HepG2 (cell line): ENCODE measurements at regions not wholly inside any gene's neighbourhood (a gene's known extent, or its start where the extent isn't known, plus 50 kb on each side); places are given as distances from the start of the nearest gene placed in this dataset.

Experiments used
- ATF7-NPFF ChIP-seq: sonication (generic); formaldehyde crosslinking; IDR thresholded peaks from 2 replicates; pipeline ENCODE4 v1.8.1; 2023; ENCODE audit warnings: mild to moderate bottlenecking, low read depth, missing genetic modification reagents, moderate library complexity
- FOXJ3 ChIP-seq: sonication (generic); formaldehyde crosslinking; IDR thresholded peaks from 2 replicates; pipeline ENCODE4 v1.4.0; 2020; ENCODE audit warnings: missing genetic modification reagents, mild to moderate bottlenecking, borderline replicate concordance
- HBP1 ChIP-seq: IDR thresholded peaks from 2 replicates; pipeline ENCODE4 v1.6.1; 2016; ENCODE audit warnings: low read depth, control low read depth
- KDM3A ChIP-seq: IDR thresholded peaks from 2 replicates; pipeline ENCODE4 v1.6.1; 2018; ENCODE audit warnings: low read depth, missing compliant biosample characterization
- MBNL3 ChIP-seq: fragments of 250-450 bp; sonication (Bioruptor Pico); conservative IDR thresholded peaks from 2 replicates; pipeline ENCODE4 v1.8.0; 2022; ENCODE audit warnings: mild to moderate bottlenecking, inconsistent platforms
- MLXIP ChIP-seq: sonication (generic); formaldehyde crosslinking; IDR thresholded peaks from 2 replicates; pipeline ENCODE4 v1.9.0; 2021; ENCODE audit warnings: missing genetic modification reagents, borderline replicate concordance
- NONO ChIP-seq, 2 experiments: fragments of 450-650 bp in 1 of 2; sonication (generic) in 1 of 2; formaldehyde crosslinking in 1 of 2; IDR thresholded peaks in 1 of 2; conservative IDR thresholded peaks in 1 of 2; 2 replicates each; pipeline versions ENCODE4 v1.6.1 to v1.8.0; 2017 to 2022; ENCODE audit warnings: mild to moderate bottlenecking in 1 of 2, missing genetic modification reagents in 1 of 2, moderate library complexity in 1 of 2
- PRDM4 ChIP-seq: sonication (generic); formaldehyde crosslinking; IDR thresholded peaks from 2 replicates; pipeline ENCODE4 v1.9.0; 2021; ENCODE audit warnings: missing genetic modification reagents, borderline replicate concordance
- SRY ChIP-seq: sonication (generic); formaldehyde crosslinking; IDR thresholded peaks from 2 replicates; pipeline ENCODE4 v1.8.0; 2022; ENCODE audit warnings: mild to moderate bottlenecking, missing genetic modification reagents
- XBP1 ChIP-seq: sonication (generic); formaldehyde crosslinking; IDR thresholded peaks from 2 replicates; pipeline ENCODE4 v1.5.0; 2020; ENCODE audit warnings: missing genetic modification reagents
- YY1 ChIP-seq: IDR thresholded peaks from 2 replicates; pipeline ENCODE4 v1.6.1; 2011; ENCODE audit warnings: low read length, low read depth, moderate library complexity, mild to moderate bottlenecking; ENCODE audit not compliant: insufficient read depth, insufficient replicate concordance
- ZNF615 ChIP-seq: sonication (generic); formaldehyde crosslinking; IDR thresholded peaks from 2 replicates; pipeline ENCODE4 v1.5.0; 2020; ENCODE audit warnings: mild to moderate bottlenecking, missing genetic modification reagents, borderline replicate concordance
- ZNF800 ChIP-seq: sonication (generic); formaldehyde crosslinking; IDR thresholded peaks from 2 replicates; pipeline ENCODE4 v1.4.0; 2020; ENCODE audit warnings: missing genetic modification reagents

GRCh38 chr7:65239707-65240352 lies 133.8 kb upstream of the ZNF92 start (continued):
- TF ChIP-seq MLXIP (CRISPR knock-in tag) (no peak), XBP1 (CRISPR knock-in tag) (no peak), ATF7-NPFF (CRISPR knock-in tag) (peak; percentile 77), HBP1 (CRISPR knock-in tag) (no peak), SRY (0 out of 2 replicates have a peak, but pooled peaks have one; percentile 69), ZNF800 (CRISPR knock-in tag) (0 out of 2 replicates have a peak, but pooled peaks have one; percentile 35), PRDM4 (CRISPR knock-in tag) (no peak), NONO (IDR thresholded peaks at IDR 0.05) (no peak), NONO (CRISPR knock-in tag; conservative IDR thresholded peaks at IDR 0.05) (0 out of 2 replicates have a peak, but pooled peaks have one; percentile 32), FOXJ3 (CRISPR knock-in tag) (no peak), YY1 (peak; percentile 36), KDM3A (no peak), ZNF615 (no peak), MBNL3 (CRISPR knock-in tag) (no peak)
